ENCODE measurements at regions not wholly inside any gene's neighbourhood (a gene's known extent, or its start where the extent isn't known, plus 50 kb on each side); places are given as distances from the start of the nearest gene placed in this dataset.

DNA sequence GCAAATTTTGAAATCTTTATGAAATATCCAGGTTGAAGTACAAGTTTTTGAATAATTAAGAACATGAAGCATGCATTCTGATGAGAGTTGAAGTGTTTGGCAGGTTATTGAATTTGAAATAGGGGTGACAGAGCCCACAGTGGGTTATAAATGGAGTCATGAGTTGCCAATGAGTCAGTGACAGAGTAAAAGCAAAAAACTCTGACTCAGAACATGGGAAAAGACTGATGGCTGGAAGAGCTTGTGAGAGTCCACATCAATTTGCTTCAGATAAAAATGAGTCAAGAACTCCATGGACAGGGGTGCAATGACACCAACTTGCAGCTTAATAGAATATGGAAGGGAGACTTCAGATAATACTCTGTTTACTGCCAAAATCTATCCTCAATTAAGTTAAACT lies 105.3 kb downstream of the SLC6A15 start:
- DNase-seq (no peak), ATAC-seq (no peak)

DNA sequence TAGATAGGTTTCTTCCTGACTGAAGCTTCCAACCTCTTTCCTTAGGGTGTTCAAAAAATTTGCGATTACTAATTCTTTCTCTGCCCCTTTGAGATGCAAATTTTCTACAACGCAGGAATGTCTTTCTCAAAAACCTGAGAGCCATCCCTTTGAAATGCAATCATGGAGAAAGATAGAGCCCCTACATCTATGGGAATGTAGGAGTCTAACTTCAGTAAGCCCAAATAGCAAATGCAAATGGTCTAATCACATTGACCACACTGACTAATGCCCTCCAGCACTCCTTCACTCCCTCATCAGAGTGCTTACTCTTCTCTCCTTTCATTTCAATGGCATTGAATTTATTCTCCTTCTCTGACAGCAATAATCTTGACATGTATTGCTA lies 107.1 kb downstream of the SLC6A15 start:
- DNase-seq (no peak), ATAC-seq (no peak)

GRCh38 chr12:84804691-84805473 lies 107.7 kb downstream of the SLC6A15 start:
- ATAC-seq: no peak
- no peak for DNase-seq

GRCh38 chr12:84803661-84804060 lies 108.9 kb downstream of the SLC6A15 start:
- no peak for DNase-seq
- no peak for ATAC-seq

GRCh38 chr12:84802161-84802560 lies 110.4 kb downstream of the SLC6A15 start:
- DNase-seq (no peak), ATAC-seq (no peak)

DNA sequence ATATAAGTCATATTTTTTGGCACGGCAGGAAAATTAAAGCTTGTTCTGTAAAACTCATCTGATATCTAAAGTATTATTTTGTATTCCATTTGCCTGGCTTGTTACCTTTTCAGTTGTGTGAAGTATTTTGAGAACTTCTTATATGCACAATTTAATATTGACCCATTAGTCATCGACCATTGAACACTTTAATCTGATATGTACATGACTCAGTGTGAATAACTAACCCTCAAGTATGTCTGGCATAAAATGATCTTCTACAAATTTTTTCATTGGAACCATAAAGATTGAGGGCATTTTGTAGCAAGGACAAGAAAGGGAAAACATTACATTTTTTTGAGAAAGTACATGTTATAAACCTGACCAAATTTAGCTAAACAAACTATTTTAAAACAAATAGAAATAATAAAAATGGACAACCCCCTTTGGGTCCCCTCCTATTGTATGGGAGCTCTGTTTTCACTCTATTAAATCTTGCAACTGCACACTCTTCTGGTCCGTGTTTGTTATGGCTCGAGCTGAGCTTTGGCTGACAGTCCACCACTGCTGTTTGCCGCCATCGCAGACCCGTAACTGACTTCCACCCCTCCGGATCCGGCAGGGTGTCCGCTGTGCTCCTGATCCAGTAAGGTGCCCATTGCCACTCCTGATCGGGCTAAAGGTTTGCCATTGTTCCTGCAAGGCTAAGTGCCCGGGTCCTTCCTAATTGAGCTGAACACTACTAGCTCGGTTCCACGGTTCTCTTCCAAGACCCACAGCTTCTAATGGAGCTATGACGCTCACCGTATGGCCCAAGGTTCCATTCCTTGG lies 118.8 kb downstream of the SLC6A15 start:
- no peak for DNase-seq
- no peak for ATAC-seq

- ATAC-seq: no peak
- DNase-seq: no peak
These were observed 121.2 kb downstream of the SLC6A15 start for GRCh38 chr12:84791444-84791843.

DNA sequence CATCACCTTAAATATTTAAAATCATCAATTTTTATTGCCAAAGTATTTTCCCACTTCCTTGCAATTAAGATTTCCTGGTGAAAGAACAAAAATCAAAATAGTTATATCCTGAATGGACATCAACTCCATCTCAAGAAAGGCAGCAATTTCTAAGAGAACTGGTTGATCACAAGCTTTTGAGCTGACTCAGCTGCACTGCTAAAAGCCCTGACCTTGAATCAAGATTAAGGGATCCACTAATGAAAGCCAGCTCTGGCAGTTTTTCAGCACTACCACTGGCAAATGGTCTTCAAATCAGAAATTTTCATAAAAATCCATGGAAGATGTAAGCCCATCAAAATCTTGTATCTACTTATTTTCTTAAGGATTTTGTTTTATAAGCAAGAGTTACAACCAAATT lies 123.4 kb downstream of the SLC6A15 start:
- ATAC-seq (no peak), DNase-seq (no peak)

GRCh38 chr12:84787253-84787652 lies 125.3 kb downstream of the SLC6A15 start:
- no peak for DNase-seq
- no peak for ATAC-seq

DNA sequence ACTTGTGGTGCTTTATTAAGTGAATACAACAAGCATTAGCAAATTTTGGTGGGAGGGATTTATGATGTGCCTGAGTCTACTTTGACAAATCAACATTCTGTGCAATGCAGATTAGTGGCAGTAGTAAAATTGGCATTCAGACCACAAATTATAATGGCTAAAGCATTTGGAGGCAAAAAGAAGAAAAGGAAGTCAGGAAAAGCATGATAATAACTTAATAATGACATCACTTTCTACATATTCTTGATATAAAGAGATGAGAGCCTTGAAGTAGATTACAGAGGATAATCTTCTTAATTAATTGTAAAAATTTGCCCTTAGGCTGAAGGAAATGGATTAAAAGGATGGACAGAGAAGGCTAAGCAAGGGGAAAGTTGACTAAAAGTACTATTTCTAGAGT lies 126.0 kb downstream of the SLC6A15 start:
- no peak for ATAC-seq
- no peak for DNase-seq

DNA sequence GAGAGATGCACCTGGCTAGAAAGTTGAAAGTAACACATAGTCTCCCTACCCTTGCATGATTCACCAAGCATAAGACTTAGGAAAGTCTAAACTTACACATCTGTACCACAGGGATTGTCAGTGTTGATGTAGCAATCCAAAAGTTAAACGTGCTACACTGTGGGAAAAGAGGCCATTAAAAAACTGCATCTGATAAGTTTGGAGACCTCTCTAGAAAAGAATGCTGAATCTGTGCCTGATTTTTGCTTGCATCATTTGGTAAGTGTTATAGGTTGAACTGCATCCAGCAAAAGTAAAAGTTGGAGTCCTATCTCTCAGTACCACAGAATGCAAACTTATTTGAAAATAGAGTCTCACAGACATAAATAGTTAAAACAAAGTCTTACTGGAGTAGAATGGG lies 126.6 kb downstream of the SLC6A15 start:
- ATAC-seq (no peak), DNase-seq (no peak)

DNA sequence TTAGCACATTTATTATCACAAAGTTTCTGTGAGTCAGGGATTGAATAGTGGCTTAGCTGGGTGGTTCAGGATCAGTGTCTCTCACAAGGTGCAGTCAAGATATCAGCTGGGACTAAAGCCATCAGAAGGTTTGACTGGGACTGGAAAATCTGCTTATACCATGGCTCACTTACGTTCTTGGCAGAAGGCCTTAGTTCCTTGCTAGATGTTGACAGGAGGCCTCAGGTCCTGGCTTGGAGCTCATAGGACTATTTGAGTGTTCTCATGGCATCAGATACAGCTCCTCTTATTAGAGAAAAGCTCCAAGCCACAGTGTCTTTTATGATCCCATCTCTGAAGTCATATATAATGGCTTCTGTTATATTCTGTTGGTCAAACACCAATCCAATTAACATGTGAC lies 127.3 kb downstream of the SLC6A15 start:
- ATAC-seq (no peak), DNase-seq (no peak)

DNA sequence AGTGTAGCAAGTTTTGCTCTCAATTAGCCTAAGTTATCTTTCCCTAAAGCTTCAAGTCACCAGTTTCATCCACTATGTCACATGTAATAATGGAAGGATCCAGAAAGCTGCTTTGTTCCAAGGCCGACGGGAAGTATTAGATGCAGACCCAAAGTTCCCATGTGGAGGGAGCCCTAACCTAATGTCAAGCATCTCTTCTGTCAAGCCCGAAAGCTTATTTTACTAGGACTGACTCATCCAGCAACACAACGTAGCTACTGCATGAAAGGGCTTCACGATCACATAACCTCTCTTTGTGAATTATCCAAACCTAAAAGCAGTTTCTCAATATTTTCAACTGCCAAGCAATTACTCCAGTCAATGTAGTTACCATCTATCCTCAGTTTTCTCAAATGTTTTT lies 133.4 kb downstream of the SLC6A15 start:
- no peak for ATAC-seq
- DNase-seq: no peak

DNA sequence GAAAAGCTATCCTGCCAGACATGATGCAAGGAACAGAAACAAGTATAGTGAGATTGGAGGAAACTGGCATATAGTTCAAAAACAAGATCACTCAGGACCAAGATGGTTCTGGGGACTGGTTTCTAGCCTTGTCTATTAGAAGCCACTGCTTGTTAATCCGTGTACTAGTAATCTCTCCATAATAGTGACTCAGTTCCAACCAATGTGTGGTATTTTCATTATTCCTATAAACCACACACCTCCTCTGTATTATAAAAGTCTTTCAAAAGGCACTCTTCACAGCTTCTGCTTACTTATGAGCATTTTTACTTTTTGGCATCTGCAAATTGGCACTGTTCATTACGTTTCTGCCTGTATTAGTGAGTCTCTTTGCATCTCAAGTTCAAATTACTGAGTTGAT lies 140.3 kb downstream of the SLC6A15 start:
- DNase-seq (no peak), ATAC-seq (no peak)

DNA sequence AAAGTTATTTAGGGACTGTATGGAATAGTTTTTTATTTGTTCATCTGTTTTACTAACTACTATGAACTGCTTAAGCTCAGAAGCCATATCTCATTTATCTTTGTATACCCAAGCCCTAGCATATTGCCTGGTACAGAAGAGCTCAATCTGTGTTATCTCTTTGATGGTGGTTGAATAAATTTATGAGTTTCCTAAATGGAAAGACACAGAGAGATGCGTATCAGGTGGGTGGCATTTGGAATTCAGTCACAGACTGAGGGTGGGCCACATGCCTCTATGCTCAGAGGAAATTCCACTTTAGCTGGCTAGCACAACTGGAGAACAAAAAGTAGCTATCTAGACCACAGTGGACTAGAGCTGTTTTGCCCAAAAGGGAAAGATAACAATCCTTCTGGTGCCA lies 145.5 kb downstream of the SLC6A15 start:
- no peak for ATAC-seq

GRCh38 chr12:84766375-84766774 lies 146.2 kb downstream of the SLC6A15 start:
- DNase-seq (no peak), ATAC-seq (no peak)

More for the DNA sequence above, 145.5 kb downstream of the SLC6A15 start:
- DNase-seq: no peak

DNA sequence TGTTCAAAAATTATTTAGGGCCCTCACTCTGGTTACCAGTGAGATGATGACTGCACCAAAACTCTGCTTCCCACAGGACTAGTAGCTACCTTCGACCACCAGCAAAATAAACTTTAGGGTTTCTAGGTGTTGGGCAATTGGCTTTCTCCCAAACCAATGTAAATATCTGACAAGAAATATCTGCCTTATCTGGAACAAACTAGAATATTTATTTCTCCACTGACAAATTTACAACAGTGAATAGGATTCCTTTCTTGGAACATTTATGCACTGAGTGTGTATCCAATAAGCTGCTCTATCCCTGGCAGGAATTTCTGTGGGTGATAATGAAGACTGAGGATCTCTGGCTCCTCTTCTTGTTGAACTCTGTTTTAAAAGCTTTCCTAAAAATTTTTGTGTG lies 148.6 kb downstream of the SLC6A15 start:
- DNase-seq (no peak), ATAC-seq (no peak)

GRCh38 chr12:84763107-84763506 lies 149.5 kb downstream of the SLC6A15 start:
- DNase-seq: no peak
- no peak for ATAC-seq

DNA sequence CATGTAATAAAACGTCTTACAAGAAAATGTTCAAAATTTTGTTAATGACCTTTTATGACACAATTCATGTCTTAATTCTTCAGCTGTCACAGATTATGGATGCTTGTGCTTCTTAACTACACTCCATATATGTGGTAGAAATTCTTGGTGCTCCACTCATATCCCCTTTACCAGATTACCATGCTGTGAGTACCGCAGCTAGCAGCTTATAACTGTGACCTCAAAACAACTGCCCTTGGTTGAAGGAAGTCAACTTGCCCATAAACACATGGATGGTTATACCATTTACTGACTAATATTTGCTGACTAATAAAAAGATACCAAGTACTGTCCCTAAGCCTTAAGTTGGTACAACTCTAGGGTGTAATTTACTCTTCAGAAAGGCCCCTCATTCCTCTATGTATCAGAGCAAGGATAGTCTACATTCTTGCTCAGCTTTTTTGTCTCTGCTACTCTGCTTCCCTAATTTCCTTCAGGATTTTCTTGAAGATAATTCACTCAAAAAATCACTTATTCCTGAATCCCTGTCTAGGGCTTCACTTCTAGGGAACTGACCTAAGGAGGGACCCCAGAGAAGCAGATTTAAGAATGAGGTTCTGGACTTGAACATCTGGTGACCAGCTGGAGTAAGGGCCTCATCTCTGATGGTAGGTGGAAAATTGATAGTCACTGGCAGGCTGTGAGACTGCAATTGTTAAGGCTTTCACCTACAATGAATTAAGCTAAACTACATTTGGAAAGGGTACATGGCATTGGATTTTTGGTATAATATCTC lies 152.3 kb downstream of the SLC6A15 start:
- no peak for DNase-seq
- ATAC-seq: no peak

- no peak for ATAC-seq
- DNase-seq: no peak
These were observed 154.6 kb downstream of the SLC6A15 start for GRCh38 chr12:84757978-84758377.

DNA sequence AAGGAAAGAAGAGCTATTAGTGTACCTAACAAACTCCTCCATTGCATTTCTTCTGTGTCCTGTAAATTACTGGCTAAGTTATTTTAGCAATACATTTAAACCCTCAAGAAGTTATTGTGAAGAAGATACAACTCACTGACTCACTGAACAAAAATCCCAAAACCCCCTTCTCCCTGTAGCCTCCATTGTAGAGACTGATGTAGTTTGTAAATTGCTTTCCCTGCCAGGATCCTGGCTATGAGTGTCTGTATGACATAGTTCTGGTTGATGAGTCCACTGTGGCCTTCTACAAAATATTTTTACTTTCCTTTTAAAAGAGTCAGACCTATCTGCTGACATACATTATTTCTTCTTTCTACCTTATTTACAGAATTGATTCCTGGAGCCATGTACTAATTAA lies 155.6 kb downstream of the SLC6A15 start:
- ATAC-seq (no peak), DNase-seq (no peak)

DNA sequence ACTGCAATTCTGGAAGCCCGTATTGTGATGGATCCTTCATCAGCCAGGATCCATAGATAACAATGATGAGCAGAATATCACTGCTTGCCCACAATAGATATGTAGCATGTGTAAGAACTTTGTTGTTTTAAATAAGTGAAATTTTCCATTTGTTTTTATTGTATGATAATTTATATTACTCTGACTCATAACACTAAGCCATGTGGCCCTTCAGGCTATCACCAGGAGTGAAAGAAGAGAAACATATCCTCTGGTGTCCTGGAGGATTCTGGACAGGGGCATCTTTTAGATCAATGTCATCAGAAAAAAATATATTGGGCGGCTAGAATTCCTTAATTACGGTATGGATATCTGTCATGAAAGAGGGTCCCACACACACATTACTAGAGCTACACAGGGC lies 167.5 kb downstream of the SLC6A15 start:
- DNase-seq (no peak), ATAC-seq (no peak)

DNA sequence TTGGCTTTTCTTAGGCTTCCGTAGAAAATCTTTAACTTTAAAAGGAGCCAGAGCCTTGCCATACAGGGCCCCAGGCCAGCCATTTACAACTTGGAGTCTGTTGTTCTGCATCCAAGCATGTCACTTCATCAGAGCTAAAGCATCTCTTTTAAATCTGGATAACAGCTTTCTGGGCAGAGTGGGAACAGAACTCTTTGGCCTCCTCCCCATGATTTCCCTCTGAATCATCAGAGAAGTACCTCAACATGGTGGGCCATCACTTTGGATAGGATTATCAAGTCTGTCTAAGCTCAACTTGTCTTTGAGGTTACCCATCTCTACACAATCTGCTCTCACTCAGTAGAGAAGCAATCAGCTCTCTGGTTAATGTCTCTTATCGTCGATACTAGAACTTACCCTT lies 170.9 kb downstream of the SLC6A15 start:
- ATAC-seq (no peak), DNase-seq (no peak)
